NCI-H128 (cell line): ENCODE measurements at regions not wholly inside any gene's neighbourhood (a gene's known extent, or its start where the extent isn't known, plus 50 kb on each side); places are given as distances from the start of the nearest gene placed in this dataset.
"Not testable (repeated sequence)": the region's sequence is repeated elsewhere in the genome, so short reads cannot be mapped to it uniquely, and the experiment has no call there.

Experiments
- DNase-seq: peaks from one replicate; lab custom pipeline; 2025; ENCODE audit not compliant: unreplicated experiment; lab: John Stamatoyannopoulos, UW

DNA sequence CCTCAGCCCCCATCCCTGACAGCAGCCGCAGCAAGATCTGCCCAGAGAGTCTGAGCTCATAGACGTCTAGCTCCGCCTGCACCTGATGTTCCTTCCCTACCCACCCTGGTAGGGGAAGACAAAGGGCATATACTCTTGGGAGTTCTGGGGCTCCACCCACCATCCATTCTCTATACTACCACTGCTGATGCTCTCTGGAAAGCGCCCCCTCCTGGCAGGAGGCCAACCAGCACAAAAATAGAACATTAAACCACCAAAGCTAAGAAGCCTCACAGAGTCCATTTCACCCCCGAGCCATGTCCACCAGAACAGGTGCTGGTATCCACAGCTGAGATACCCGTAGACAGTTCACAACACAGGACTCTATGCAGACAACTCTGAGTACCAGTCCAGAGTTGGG is 662.6 kb upstream of the FAM98A start:
- DNase-seq = no peak

GRCh38 chr2:34254272-34254878 is 655.3 kb upstream of the FAM98A start:
- no peak for DNase-seq

GRCh38 chr2:34252111-34252510 is 653.0 kb upstream of the FAM98A start:
- no peak for DNase-seq

DNA sequence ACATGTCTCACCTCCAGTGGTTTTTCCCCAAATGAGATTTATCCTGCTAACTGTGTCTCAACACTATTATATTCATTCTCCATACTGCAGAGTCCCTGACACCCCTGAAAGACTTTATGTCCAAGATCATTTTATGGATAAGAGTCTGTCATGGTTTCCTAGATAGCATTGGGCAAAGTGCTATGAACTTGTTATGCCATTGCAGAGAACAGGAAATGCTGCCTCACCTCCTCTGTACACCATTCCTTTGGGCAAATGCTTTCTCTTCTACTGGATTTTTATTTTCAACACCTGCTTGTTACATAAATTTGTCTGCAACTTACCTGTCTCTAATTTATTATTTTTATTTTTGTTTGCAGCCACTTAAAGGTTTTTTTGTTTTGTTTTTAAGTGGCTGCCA is 652.5 kb upstream of the FAM98A start:
- no peak for DNase-seq

DNA sequence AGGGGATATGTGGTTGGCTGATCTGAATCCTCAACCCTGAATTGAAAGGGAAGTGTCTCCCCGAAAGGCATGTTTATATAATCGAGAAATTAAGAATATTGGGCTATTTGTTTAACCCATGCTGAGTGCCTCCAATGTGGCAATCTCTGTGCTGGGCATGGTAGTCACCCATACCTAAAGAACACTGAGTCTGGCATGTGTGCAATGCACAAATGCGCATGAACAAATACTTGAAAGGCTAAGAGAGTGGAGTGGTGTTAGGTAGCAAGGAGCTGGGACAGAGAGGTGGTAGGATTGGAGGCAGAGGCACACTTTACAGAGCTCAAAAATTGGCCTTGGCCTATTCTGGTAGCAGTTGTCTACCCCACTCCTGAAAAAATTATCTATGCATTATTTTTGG is 645.1 kb upstream of the FAM98A start:
- no peak for DNase-seq

GRCh38 chr2:34242763-34243123 is 643.6 kb upstream of the FAM98A start:
- no peak for DNase-seq

- no peak for DNase-seq
Measured at GRCh38 chr2:34241905-34242762, 643.0 kb upstream of the FAM98A start.

- no peak for DNase-seq
Measured at GRCh38 chr2:34239511-34239910, 640.4 kb upstream of the FAM98A start.

DNA sequence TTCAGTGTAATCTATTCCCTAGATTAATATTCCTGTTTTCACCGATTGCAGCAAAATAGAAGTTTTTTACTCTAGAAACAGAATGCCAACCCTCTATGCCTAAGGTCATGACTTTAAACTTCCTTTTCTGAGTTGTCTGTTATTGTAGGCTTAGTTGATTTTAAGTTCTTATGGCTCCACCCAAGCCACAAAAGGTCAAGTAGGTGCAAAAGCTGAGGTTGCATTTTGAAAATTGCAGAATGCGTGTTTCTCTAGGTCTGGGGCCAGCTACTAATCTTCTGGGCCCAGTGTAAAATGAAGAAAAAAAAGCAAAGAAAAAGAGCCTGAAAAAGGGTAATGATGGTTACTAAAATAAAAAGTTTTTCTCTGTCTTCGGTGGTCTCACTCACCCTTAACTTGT is 635.7 kb upstream of the FAM98A start:
- no peak for DNase-seq

GRCh38 chr2:34229998-34230397 is 630.9 kb upstream of the FAM98A start:
- DNase-seq = no peak

DNA sequence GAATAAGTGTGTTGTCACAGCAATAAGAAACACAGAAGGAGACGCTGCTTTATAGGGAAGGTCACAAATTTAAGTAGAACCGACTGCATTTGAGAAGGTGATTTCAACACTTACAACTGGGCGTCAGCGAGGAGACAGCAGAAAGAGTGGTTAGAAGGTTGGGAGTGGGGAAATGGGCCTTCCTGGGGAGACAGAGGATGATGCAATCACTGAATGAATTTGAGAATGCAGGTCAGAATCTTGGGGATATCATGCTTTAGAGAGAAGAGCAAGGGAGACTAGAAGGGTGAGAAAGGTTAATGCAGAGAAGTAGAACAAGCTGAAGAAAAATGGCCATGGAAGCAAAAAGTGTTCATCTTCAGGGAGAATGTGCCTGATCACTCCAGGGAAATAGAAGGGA is 616.1 kb upstream of the FAM98A start:
- no peak for DNase-seq

DNA sequence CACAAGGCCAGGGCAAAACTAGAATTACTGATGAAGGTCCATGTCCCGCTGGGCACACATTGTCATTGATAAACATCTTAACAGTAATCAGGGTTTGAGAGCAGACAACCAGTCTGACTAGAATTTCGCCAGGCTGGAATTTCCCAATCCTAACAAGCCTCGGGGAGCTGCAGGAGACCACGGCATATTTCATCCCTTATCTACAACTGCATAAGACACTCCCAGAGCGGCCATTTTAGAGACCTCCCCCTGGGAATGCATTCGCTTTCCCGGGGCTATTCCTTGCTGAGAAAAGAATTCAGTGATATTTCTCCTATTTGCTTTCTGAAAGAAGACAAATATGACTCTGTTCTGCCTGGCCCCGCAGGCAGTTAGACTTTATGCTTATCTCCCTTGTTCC is 611.3 kb upstream of the FAM98A start:
- not testable (repeated sequence) for DNase-seq

DNA sequence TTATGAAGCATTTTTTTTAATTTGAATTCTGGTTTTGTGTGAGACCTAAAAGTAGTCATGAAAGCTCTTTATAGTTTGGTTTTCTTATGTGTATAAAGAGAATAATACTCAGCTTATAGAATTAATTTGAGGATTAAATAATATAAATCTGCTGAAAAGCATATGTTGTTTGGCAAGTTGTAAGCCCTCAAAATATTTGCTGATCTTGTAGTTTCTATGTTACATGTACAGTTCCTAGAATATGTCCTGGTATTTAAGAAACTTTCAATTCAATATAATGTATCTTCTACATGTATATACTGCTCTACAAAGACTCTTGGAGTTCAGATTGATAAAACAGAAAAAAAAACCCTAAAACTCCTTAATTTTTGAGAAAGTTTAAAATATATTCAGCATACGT is 605.5 kb upstream of the FAM98A start:
- no peak for DNase-seq

DNA sequence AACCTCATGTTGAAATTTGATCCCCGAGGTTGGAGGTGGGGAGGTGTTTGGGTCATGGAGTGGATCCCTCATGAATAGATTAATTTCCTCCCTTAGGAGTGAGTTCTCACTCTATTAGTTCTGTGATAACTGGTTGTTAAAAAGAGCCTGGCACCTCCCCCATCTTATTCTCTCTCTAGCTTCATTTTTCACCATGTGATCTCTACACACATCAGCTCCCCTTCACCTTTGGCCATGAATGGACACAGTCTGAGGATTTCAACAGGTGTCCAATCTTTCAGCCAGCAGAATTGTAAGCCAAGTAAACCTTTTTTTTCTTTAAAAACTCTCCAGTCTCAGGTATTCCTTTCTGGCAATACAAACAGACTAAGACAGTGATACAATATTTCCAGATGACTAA is 602.0 kb upstream of the FAM98A start:
- no peak for DNase-seq

- DNase-seq = no peak
Measured at GRCh38 chr2:34199971-34200370, 600.9 kb upstream of the FAM98A start.

GRCh38 chr2:34193164-34193563 is 594.1 kb upstream of the FAM98A start:
- no peak for DNase-seq

- DNase-seq = no peak
Measured at GRCh38 chr2:34188464-34189303, 589.6 kb upstream of the FAM98A start.

- no peak for DNase-seq
Measured at GRCh38 chr2:34179511-34179910, 580.4 kb upstream of the FAM98A start.

DNA sequence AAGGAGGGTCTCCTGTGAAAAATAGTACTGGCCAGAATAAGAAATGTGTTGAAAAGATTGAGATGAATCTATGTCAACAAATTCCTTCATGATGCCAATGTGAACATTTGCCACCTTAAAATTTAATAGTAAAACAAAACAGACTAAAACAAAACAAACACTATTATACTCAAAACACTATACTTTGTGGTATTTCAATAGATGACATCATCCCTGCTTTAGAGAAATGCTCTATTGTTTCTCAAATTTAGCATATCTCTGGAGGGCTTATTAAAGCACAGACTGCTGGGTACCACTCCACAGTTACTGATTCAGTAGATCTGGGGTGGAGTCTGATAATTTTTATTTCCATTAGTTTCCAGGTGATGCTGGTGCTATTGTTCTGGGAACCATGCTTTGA is 579.4 kb upstream of the FAM98A start:
- DNase-seq = no peak

- DNase-seq = no peak
Measured at GRCh38 chr2:34176693-34177092, 577.6 kb upstream of the FAM98A start.

DNA sequence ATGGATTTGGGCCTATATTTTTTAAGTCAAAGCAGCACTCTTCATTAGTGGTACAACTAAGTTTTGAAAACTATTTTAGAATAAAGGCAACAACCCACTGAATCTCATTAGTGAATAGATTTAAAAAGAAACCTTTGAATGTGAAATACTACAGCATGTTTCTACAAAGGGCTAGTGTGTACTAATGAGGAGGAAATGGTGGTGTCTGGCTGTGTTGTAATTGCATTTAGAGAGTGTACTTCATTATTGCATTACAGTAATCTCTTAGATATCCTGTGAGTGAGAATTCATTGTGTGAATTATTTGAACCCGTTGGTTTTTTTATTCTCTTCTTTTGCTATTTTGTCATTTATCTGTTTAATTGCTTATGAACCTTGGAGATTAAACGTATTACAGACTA is 575.4 kb upstream of the FAM98A start:
- DNase-seq = no peak

GRCh38 chr2:34162231-34162630 is 563.1 kb upstream of the FAM98A start:
- no peak for DNase-seq
